ENCODE measurements at regions not wholly inside any gene's neighbourhood (a gene's known extent, or its start where the extent isn't known, plus 50 kb on each side); places are given as distances from the start of the nearest gene placed in this dataset.

- no peak for DNase-seq (ENCODE audit: low spot score)
These were observed 297.9 kb downstream of the SOX11 start for GRCh38 chr2:5990086-5990485.

DNA sequence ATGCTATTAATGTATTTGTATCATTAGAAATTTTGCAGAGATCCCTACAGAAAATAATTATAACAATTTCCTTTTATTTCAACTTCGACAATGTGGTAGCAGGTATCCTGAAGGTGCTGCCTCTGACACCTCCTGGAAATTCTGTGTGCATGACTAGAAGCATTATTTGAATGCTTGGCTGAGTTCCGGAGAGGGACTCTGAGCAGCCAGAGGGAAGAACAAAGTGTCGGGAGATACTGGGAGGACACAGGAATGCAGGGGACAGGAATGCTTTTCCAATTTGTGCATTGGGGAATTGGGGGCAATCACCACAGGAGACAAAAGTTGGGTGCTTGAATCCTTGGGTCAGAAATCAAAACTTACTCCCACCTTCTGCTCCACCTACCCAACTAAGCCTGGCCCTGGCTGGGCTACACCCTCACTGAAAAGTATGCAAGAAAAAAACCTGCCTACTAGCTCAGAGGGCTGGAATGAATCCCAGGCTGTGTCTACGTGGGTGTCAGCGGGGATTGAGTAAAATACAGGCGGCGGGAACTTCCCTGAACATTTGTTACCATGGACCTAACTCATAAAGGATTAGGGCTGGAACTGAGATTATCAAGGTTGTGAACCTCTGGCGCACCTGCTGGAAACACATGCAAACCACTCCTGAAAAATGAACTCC lies 299.3 kb downstream of the SOX11 start:
- DNase-seq (ENCODE audit: low spot score): no peak

- no peak for DNase-seq (ENCODE audit: low spot score)
These were observed 303.6 kb downstream of the SOX11 start for GRCh38 chr2:5995832-5996231.

GRCh38 chr2:6008186-6008585 lies 316.0 kb downstream of the SOX11 start:
- no peak for DNase-seq (ENCODE audit: low spot score)

- no peak for DNase-seq (ENCODE audit: low spot score)
These were observed 316.5 kb downstream of the SOX11 start for GRCh38 chr2:6008726-6009125.

GRCh38 chr2:6010163-6010562 lies 318.0 kb downstream of the SOX11 start:
- DNase-seq (ENCODE audit: low spot score): no peak

DNA sequence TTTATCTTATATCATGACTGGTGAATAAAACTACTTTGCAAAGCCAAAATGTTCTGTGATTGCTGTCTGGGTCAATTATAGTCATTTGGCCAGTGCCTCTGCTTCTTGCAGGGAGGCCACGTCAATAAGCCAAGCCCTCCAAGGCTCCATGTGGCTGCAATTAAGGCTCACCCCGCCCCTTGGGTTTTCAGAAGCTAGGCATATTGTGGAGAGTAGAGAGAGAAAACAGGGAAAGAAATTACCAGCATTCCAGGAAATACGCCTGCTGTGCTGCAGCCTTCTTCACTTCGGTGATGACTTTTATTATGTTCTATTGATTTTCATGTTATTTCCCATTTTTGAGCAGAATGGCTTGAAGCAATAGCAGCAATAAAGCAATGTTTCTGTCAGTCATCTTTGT lies 319.7 kb downstream of the SOX11 start:
- no peak for DNase-seq (ENCODE audit: low spot score)

GRCh38 chr2:6017736-6018286 lies 325.6 kb downstream of the SOX11 start:
- no peak for DNase-seq (ENCODE audit: low spot score)

- no peak for DNase-seq (ENCODE audit: low spot score)
These were observed 332.0 kb downstream of the SOX11 start for GRCh38 chr2:6024229-6024628.

GRCh38 chr2:6024784-6025183 lies 332.6 kb downstream of the SOX11 start:
- no peak for DNase-seq (ENCODE audit: low spot score)

GRCh38 chr2:6025391-6025790 lies 333.2 kb downstream of the SOX11 start:
- no peak for DNase-seq (ENCODE audit: low spot score)

DNA sequence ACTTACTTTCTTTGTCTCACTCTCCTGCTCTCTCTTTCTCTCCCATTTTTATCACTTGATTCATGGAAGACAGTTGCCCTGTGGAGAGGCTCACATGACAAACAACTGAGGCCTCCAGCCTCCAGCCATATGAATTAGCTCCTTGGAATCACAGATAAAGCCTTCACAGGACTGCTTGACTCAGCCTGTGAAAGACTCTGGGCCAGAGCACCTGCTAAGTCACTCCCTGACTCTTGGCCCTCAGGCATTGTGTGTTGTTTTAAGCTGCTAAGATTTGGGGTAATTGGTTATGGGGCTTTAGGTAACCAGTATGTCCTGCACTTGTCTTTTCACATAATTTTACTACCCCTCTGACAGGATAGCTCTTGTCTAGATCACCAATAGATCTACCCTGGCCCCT lies 334.9 kb downstream of the SOX11 start:
- no peak for DNase-seq (ENCODE audit: low spot score)

DNA sequence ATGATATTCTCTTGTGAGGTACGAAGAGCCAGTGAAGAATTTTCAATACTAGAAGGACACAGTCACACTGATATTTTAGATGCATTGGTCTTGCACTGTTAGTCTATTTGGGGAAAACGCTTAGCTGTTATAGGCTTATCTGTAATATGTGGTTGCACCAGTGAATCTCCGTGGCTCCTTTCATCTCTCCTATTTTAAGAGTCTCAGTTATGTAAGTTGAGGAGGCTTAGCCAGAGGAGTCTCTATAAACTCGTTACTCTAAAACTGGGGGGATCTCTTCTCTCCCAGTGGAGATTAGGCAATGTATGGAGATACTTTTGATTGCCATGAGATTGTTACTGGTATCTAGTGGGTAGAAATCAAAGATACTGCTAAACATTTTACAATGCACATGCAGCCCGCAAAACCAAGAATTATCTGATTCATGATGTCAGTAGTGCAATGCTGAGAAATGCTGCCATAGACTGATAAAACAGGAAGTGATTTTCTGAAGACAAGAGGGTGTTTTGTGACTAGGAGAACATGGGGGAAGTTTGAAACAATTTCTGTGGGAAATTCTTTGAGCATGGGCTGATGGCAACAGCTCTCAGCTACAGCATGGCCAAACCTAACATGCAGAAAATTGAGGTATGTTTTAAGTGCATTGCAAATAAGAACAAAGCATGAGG lies 339.1 kb downstream of the SOX11 start:
- no peak for DNase-seq (ENCODE audit: low spot score)

GRCh38 chr2:6036211-6036610 lies 344.0 kb downstream of the SOX11 start:
- DNase-seq (ENCODE audit: low spot score): no peak

DNA sequence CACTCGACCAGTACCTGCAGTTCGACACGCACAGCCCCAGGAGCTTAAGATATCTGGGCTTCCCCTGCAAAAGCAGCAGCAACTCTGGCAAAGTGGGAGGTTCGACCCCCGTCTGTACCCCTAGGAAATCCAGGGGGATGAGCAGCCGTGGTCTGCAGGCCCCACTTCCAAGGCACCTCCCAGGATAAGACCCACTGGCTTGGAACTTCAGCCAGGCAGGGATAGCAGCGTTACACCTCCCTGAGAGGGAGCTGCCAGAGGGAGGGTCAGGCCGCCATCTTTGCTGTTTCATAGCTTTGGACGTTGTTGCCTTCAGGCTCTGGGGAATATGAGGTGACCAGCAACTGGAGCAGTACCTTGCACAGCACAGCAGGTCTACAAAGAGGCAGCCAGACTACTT lies 351.1 kb downstream of the SOX11 start:
- no peak for DNase-seq (ENCODE audit: low spot score)

DNA sequence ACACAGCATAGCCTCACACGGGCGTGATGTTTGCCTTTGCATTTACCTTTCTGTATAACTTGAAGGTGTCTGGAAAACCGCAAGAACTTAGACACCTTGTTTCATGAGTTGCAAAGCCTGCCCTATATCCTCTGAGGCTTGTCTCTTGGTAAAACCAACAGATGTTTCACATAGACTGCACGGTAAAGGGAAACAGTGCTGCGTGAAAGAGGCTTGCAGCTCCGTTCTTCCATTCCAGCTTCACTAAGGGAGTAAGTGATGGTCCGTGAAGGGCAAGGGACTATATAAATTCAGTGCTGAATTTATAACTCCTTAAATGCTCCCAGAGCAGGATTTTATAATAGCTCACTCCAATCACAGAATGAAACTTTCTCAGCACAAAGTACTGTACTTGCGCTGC lies 360.5 kb downstream of the SOX11 start:
- DNase-seq (ENCODE audit: low spot score): no peak

- no peak for DNase-seq (ENCODE audit: low spot score)
These were observed 361.6 kb downstream of the SOX11 start for GRCh38 chr2:6053743-6054142.

DNA sequence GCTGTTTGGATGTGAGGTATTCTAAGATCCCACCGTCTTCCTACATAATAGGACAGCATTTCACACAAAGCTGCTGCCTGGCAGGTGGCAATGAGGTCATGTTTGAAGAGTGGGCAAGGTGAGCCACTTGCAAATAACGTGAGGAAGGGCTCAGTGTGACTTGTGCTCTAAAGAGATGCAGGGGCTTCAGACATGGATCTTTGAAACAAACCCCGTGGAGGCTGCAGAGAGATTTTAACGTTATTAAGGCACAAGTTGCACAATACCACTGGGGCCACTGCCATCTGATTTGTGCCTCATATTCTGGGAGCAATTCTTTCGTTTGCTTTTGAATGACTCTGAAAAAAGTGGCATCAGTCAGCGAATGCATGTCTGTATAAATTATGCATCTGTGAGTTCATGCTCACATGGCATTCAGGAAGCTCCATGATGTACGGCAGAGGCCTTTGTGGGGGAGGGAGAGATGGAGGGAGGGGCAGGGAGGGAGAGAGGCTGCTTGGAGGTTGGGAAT lies 362.0 kb downstream of the SOX11 start:
- no peak for DNase-seq (ENCODE audit: low spot score)

DNA sequence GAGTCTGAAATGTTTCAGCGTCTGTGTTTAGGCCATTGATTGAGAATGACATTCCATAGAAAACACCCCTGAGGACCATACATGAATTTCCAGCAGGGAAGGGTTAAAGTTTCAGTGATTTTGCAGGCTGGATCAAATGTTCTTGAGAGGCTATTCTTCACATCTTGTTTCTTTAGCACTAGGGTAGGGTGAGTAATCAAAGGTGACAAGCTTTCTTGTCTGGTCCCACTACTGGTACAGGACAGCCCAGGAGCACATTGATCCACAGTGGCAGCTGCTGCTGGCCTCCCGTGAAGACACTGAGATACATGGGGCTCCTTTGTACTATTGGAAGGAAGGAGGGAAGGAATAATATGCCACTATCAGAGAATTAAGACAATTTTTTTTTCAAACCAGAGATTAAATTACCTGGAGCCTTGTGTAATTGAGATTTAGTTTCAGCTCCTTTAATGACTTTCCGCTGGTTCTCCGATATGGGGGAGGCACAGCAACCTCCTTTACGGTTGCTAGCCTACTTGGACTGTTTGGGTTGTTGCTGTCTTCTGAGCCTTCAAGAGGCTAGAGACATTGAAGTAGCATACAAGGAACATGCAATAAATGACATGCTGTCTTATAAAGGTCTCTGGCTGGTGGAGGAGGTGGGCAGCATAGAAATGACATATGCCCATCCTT lies 368.9 kb downstream of the SOX11 start:
- no peak for DNase-seq (ENCODE audit: low spot score)

DNA sequence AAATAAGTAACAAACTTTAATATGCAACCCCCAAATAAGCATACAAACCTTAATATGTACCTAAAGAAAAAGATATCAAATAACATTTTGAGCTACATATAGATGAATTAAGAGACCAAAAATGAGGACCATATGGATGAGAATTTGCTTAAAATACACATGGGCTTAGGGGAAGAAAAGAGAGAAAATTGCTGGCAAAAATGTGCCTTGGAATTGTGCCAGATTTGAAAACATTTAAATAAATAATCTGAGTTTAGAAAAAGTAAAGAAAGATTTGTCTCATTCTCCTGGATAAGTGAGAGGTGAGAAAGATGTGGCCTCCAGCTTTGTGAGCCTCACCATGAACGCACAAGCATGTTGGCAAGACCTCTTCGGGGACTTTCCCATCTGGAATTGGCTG lies 372.6 kb downstream of the SOX11 start:
- no peak for DNase-seq (ENCODE audit: low spot score)

GRCh38 chr2:6065703-6066102 lies 373.5 kb downstream of the SOX11 start:
- DNase-seq (ENCODE audit: low spot score): no peak

DNA sequence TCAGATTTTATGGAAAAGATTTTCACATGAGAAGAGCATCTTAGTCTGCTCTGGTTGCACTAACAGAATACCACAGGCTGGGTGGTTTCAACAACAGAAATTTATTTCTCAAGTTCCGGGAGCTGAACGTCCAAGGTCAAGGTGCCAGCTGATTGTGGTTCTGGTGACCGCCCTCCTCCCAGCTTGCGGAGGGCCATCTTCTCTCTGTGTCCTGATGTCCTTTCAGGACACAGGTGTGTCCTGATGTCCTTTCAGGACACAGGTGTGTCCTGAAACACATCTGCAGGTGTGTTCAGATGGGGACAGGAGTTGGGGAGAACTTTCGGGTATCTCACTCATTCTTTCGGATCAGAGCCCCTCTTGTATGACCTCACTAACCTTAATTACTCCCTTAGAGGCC lies 374.9 kb downstream of the SOX11 start:
- no peak for DNase-seq (ENCODE audit: low spot score)

- no peak for DNase-seq (ENCODE audit: low spot score)
These were observed 375.6 kb downstream of the SOX11 start for GRCh38 chr2:6067806-6068205.

Measured in hematopoietic multipotent progenitor cell treated with erythropoietin and hydrocortisone succinate and interleukin-3 and kit ligand, for 17 days (in vitro differentiated cells).